GM23338 (cell line): ENCODE measurements at regions not wholly inside any gene's neighbourhood (a gene's known extent, or its start where the extent isn't known, plus 50 kb on each side); places are given as distances from the start of the nearest gene placed in this dataset.

Experiments used
- ATAC-seq: fragments of 200-7000 bp; cut with Tn5 transposase; 3 replicates; pipeline ENCODE4 v1.9.1; 2020
- DNase-seq: peaks from one replicate; pipeline ENCODE4 v3.0.0-alpha.2; 2015; ENCODE audit warnings: low spot score
- H2AFZ ChIP-seq: fragments of 200-600 bp; sonication (generic); 2 replicates; pipeline ENCODE4 v1.8.0; 2016; ENCODE audit warnings: antibody characterized with exemption, mild to moderate bottlenecking, moderate library complexity
- H3F3A ChIP-seq: fragments of 200-600 bp; sonication (generic); replicated peaks from 2 replicates; pipeline ENCODE4 v1.8.0; 2017; ENCODE audit warnings: antibody characterized with exemption, mixed run types, low read depth
- H3K27ac ChIP-seq: fragments of 200-600 bp; sonication (generic); 2 replicates; pipeline ENCODE4 v1.6.1; 2016; ENCODE audit warnings: low read depth
- H3K27me3 ChIP-seq: fragments of 200-600 bp; sonication (generic); 2 replicates; pipeline ENCODE4 v1.8.0; 2016; ENCODE audit warnings: mild to moderate bottlenecking, mixed run types, moderate library complexity; ENCODE audit not compliant: insufficient read depth
- H3K36me3 ChIP-seq: fragments of 200-600 bp; sonication (generic); 2 replicates; pipeline ENCODE4 v1.8.0; 2016; ENCODE audit warnings: mild to moderate bottlenecking; ENCODE audit not compliant: insufficient read depth
- H3K4me1 ChIP-seq: fragments of 200-600 bp; sonication (generic); 2 replicates; pipeline ENCODE4 v1.8.0; 2016; ENCODE audit warnings: mild to moderate bottlenecking, moderate library complexity; ENCODE audit not compliant: insufficient read depth
- H3K4me2 ChIP-seq: fragments of 200-600 bp; sonication (generic); 2 replicates; pipeline ENCODE4 v1.7.1; 2017; ENCODE audit warnings: mixed run types
- H3K4me3 ChIP-seq: fragments of 200-600 bp; sonication (generic); 2 replicates; pipeline ENCODE4 v1.6.1; 2016; ENCODE audit warnings: mixed run types
- H3K79me2 ChIP-seq: fragments of 200-600 bp; sonication (generic); replicated peaks from 2 replicates; pipeline ENCODE4 v1.8.0; 2017; ENCODE audit warnings: mild to moderate bottlenecking; ENCODE audit not compliant: insufficient read depth
- H3K9me2 ChIP-seq: fragments of 200-600 bp; sonication (generic); 2 replicates; pipeline ENCODE4 v1.8.0; 2017; ENCODE audit not compliant: insufficient read depth
- H4K20me1 ChIP-seq: fragments of 200-600 bp; sonication (generic); replicated peaks from 2 replicates; pipeline ENCODE4 v1.8.0; 2017; ENCODE audit warnings: mild to moderate bottlenecking; ENCODE audit not compliant: insufficient read depth
- H3K27ac Mint-ChIP-seq: 2 replicates; pipeline ENCODE4 v1.8.0; 2020; ENCODE audit warnings: inconsistent platforms, mild to moderate bottlenecking, moderate library complexity, mixed read lengths
- H3K27me3 Mint-ChIP-seq: 3 replicates; pipeline ENCODE4 v1.8.0; 2022; ENCODE audit warnings: low read depth, mild to moderate bottlenecking, moderate library complexity, mixed read lengths, inconsistent platforms; ENCODE audit not compliant: insufficient read depth, poor library complexity
- H3K36me3 Mint-ChIP-seq: 3 replicates; pipeline ENCODE4 v1.8.0; 2021; ENCODE audit warnings: low read depth, mild to moderate bottlenecking, inconsistent platforms, moderate library complexity, mixed read lengths
- H3K4me1 Mint-ChIP-seq: 3 replicates; pipeline ENCODE4 v1.8.0; 2020; ENCODE audit warnings: mild to moderate bottlenecking, inconsistent platforms, mixed read lengths
- H3K4me3 Mint-ChIP-seq: 3 replicates; pipeline ENCODE4 v1.8.0; 2021; ENCODE audit warnings: moderate library complexity, mild to moderate bottlenecking, inconsistent platforms, mixed read lengths
- H3K9me3 Mint-ChIP-seq: 3 replicates; pipeline ENCODE4 v1.8.0; 2020; ENCODE audit warnings: moderate library complexity, mild to moderate bottlenecking, inconsistent platforms, mixed read lengths
- CREB1 ChIP-seq: fragments of 250-450 bp; sonication (Bioruptor Pico); IDR thresholded peaks from 2 replicates; pipeline ENCODE4 v1.5.0; 2020; ENCODE audit warnings: low read depth, mild to moderate bottlenecking, moderate library complexity
- CTCF ChIP-seq, 2 experiments: fragments of 200-600 bp in 1 of 2; sonication (generic) in 1 of 2; conservative IDR thresholded peaks; 2 replicates each; pipeline versions ENCODE4 v1.5.1 to v1.6.1; 2016 to 2017; ENCODE audit warnings: antibody characterized with exemption in 2 of 2, low read depth in 2 of 2, mild to moderate bottlenecking in 2 of 2, moderate library complexity in 1 of 2
- ETS1 ChIP-seq: IDR thresholded peaks from 2 replicates; pipeline ENCODE4 v1.6.1; 2016; ENCODE audit warnings: antibody characterized with exemption
- EZH2 ChIP-seq: fragments of 200-600 bp; sonication (generic); IDR thresholded peaks from one replicate; pipeline ENCODE4 v1.8.0; 2017; ENCODE audit warnings: antibody characterized with exemption, mild to moderate bottlenecking, low read depth; ENCODE audit not compliant: unreplicated experiment
- EZH2phosphoT487 ChIP-seq: fragments of 200-600 bp; sonication (generic); IDR thresholded peaks from one replicate; pipeline ENCODE4 v1.8.1; 2018; ENCODE audit warnings: antibody characterized with exemption; ENCODE audit not compliant: unreplicated experiment
- JUNB ChIP-seq: IDR thresholded peaks from one replicate; pipeline ENCODE4 v1.6.1; 2016; ENCODE audit warnings: antibody characterized with exemption; ENCODE audit not compliant: unreplicated experiment
- NANOG ChIP-seq: IDR thresholded peaks from 2 replicates; pipeline ENCODE4 v1.6.1; 2016; ENCODE audit warnings: antibody characterized with exemption, borderline replicate concordance
- POLR2AphosphoS5 ChIP-seq: IDR thresholded peaks from 2 replicates; pipeline ENCODE4 v1.6.1; 2016; ENCODE audit warnings: antibody characterized with exemption, low read depth
- REST ChIP-seq: IDR thresholded peaks from one replicate; pipeline ENCODE4 v1.6.1; 2018; ENCODE audit warnings: antibody characterized with exemption; ENCODE audit not compliant: unreplicated experiment
- STAT1 ChIP-seq: IDR thresholded peaks from one replicate; pipeline ENCODE4 v1.6.1; 2016; ENCODE audit warnings: antibody characterized with exemption; ENCODE audit not compliant: unreplicated experiment
- ZNF114 ChIP-seq: fragments of 250-450 bp; sonication (Bioruptor Pico); IDR thresholded peaks from 2 replicates; pipeline ENCODE4 v1.5.0; 2020; ENCODE audit warnings: mild to moderate bottlenecking, moderate library complexity
- ZNF331 ChIP-seq: fragments of 250-450 bp; sonication (Bioruptor Pico); IDR thresholded peaks from 2 replicates; pipeline ENCODE4 v1.5.0; 2020; ENCODE audit warnings: low read depth, mild to moderate bottlenecking, moderate library complexity
- ZNF462 ChIP-seq: fragments of 250-450 bp; sonication (Bioruptor Pico); IDR thresholded peaks from 2 replicates; pipeline ENCODE4 v1.5.0; 2020; ENCODE audit warnings: mild to moderate bottlenecking, moderate library complexity

- Mint-ChIP-seq H3K27me3 (peaks cover 4% of the 10 kb centered on the region), H3K4me3 (no peak overlapping the region), H3K27ac (no peak overlapping the region), H3K9me3 (peaks cover 3% of the 10 kb centered on the region; the same call in 1 of the 3 replicates), H3K36me3 (no peaks in the 10 kb centered on the region), H3K4me1 (no peaks in the 10 kb centered on the region)
- Histone ChIP-seq H4K20me1 (no peaks in the 10 kb centered on the region), H3K79me2 (no peaks in the 10 kb centered on the region), H3K4me1 (no peaks in the 10 kb centered on the region), H3F3A (no peaks in the 10 kb centered on the region), H3K27ac (no peak overlapping the region), H3K27me3 (no peaks in the 10 kb centered on the region), H3K4me2 (no peak overlapping the region), H2AFZ (no peak overlapping the region), H3K4me3 (no peak overlapping the region), H3K9me2 (no peaks in the 10 kb centered on the region), H3K36me3 (no peaks in the 10 kb centered on the region)
- DNase-seq (no peak), ATAC-seq (no peak)
- no peak for TF ChIP-seq CTCF (conservative IDR thresholded peaks at IDR 0.05; ENCODE audit: low read depth in 2 of 2)
- no peak for TF ChIP-seq ZNF331 (CRISPR knock-in tag)
- TF ChIP-seq EZH2 = no peak
- no peak for TF ChIP-seq POLR2AphosphoS5
- TF ChIP-seq ZNF114 = no peak
- no peak for TF ChIP-seq REST
- no peak for TF ChIP-seq STAT1
- TF ChIP-seq ZNF462 (CRISPR knock-in tag) = no peak
- no peak for TF ChIP-seq EZH2phosphoT487
- no peak for TF ChIP-seq ETS1
- no peak for TF ChIP-seq CREB1 (CRISPR knock-in tag)
- no peak for TF ChIP-seq JUNB
- no peak for TF ChIP-seq NANOG
Observed at GRCh38 chr18:76602191-76602590, 107.1 kb upstream of the ZNF516 start.
